IMR-90 (cell line): ENCODE measurements at regions not wholly inside any gene's neighbourhood (a gene's known extent, or its start where the extent isn't known, plus 50 kb on each side); places are given as distances from the start of the nearest gene placed in this dataset.

ENCODE experiments used
- BHLHE40 ChIP-seq: fragments of 150-350 bp; IDR thresholded peaks from 2 replicates; pipeline ENCODE4 v1.6.1; 2016; ENCODE audit warnings: mild to moderate bottlenecking, low read depth, low read length
- CHD1 ChIP-seq: IDR thresholded peaks from 2 replicates; pipeline ENCODE4 v1.6.1; 2012; ENCODE audit warnings: low read depth, low read length, improper control_type of control experiment
- FOS ChIP-seq: fragments of 150-350 bp; IDR thresholded peaks from 2 replicates; pipeline ENCODE4 v1.6.1; 2016; ENCODE audit warnings: low read depth, low read length
- MAFK ChIP-seq: IDR thresholded peaks from 2 replicates; pipeline ENCODE4 v1.6.1; 2012; ENCODE audit warnings: low read depth, low read length, improper control_type of control experiment
- MXI1 ChIP-seq: IDR thresholded peaks from 2 replicates; pipeline ENCODE4 v1.6.1; 2012; ENCODE audit warnings: low read depth, mild to moderate bottlenecking, low read length, moderate library complexity, borderline replicate concordance
- NFE2L2 ChIP-seq: fragments of 150-350 bp; IDR thresholded peaks from 2 replicates; pipeline ENCODE4 v1.6.1; 2016; ENCODE audit warnings: low read depth, mild to moderate bottlenecking, low read length
- POLR2A ChIP-seq: IDR thresholded peaks from 2 replicates; pipeline ENCODE4 v1.6.1; 2012; ENCODE audit warnings: mild to moderate bottlenecking, low read depth, low read length
- RAD21 ChIP-seq: IDR thresholded peaks from 2 replicates; pipeline ENCODE4 v1.6.1; 2012; ENCODE audit warnings: low read length, improper control_type of control experiment
- RFX5 ChIP-seq: IDR thresholded peaks from 2 replicates; pipeline ENCODE4 v1.8.0; 2012; ENCODE audit warnings: low read depth, mild to moderate bottlenecking, low read length, moderate library complexity
- SMC3 ChIP-seq: fragments of 150-350 bp; IDR thresholded peaks from 2 replicates; pipeline ENCODE4 v1.6.1; 2016; ENCODE audit warnings: low read depth, mild to moderate bottlenecking, antibody characterized with exemption, low read length, moderate library complexity
- USF2 ChIP-seq: fragments of 150-350 bp; IDR thresholded peaks from 2 replicates; pipeline ENCODE4 v1.6.1; 2017; ENCODE audit warnings: mild to moderate bottlenecking, antibody characterized with exemption, low read length, low read depth
- TF ChIP-seq, protein P1 (sequence below): conservative IDR thresholded peaks from 2 replicates; pipeline ENCODE4 v1.5.1; 2012; ENCODE audit warnings: mild to moderate bottlenecking, low read depth, low read length, improper control_type of control experiment
- TF ChIP-seq, protein P2 (sequence below): fragments of 150-350 bp; IDR thresholded peaks from 2 replicates; pipeline ENCODE4 v1.6.1; 2016; ENCODE audit warnings: low read depth, mild to moderate bottlenecking, low read length, moderate library complexity, borderline replicate concordance

- TF ChIP-seq, protein P1, sequence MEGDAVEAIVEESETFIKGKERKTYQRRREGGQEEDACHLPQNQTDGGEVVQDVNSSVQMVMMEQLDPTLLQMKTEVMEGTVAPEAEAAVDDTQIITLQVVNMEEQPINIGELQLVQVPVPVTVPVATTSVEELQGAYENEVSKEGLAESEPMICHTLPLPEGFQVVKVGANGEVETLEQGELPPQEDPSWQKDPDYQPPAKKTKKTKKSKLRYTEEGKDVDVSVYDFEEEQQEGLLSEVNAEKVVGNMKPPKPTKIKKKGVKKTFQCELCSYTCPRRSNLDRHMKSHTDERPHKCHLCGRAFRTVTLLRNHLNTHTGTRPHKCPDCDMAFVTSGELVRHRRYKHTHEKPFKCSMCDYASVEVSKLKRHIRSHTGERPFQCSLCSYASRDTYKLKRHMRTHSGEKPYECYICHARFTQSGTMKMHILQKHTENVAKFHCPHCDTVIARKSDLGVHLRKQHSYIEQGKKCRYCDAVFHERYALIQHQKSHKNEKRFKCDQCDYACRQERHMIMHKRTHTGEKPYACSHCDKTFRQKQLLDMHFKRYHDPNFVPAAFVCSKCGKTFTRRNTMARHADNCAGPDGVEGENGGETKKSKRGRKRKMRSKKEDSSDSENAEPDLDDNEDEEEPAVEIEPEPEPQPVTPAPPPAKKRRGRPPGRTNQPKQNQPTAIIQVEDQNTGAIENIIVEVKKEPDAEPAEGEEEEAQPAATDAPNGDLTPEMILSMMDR, result no peak
- TF ChIP-seq USF2 (no peak), RFX5 (no peak), POLR2A (no peak), BHLHE40 (no peak), RAD21 (no peak), MXI1 (no peak), CHD1 (no peak), FOS (no peak), NFE2L2 (no peak), SMC3 (no peak), MAFK (no peak)
- TF ChIP-seq, protein P2, sequence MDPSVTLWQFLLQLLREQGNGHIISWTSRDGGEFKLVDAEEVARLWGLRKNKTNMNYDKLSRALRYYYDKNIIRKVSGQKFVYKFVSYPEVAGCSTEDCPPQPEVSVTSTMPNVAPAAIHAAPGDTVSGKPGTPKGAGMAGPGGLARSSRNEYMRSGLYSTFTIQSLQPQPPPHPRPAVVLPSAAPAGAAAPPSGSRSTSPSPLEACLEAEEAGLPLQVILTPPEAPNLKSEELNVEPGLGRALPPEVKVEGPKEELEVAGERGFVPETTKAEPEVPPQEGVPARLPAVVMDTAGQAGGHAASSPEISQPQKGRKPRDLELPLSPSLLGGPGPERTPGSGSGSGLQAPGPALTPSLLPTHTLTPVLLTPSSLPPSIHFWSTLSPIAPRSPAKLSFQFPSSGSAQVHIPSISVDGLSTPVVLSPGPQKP, result no peak
These were observed 71.7 kb upstream of the ZMYND8 start for GRCh38 chr20:47428164-47428563.
